GM19455 (cell line): ENCODE measurements at regions not wholly inside any gene's neighbourhood (a gene's known extent, or its start where the extent isn't known, plus 50 kb on each side); places are given as distances from the start of the nearest gene placed in this dataset.
"Not testable (repeated sequence)": the region's sequence is repeated elsewhere in the genome, so short reads cannot be mapped to it uniquely, and the experiment has no call there.

Experiments used
- ATAC-seq: cut with Tn5 transposase; IDR thresholded peaks from one replicate; pipeline ENCODE4 v1.9.1; 2021; ENCODE audit not compliant: unreplicated experiment

DNA sequence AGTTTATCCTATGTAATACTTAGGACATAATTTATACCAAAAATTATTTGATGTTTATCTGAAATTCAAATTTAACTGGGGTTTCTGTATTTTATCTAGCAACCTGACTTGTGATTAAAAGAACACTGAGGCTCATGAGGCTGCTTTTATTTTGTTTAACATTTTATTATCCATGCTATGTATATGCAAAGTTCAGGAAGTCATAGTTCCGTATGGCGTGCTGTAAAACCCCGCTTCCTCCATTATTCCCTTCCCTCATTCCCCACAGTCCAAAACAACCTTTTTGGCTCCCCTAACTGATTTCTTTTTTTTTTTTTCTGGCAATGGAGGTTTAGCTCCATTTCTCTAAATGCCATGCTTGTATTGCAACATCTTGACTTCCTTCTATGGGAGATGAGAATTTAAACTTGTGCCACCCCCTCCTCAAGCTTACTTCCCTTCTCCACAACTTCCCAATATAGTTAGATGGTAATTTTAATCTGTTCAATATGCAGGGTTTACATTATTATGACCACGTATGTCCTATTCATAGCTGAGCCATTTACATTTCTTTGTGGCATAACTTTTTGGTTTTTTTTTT is 138.0 kb upstream of the DNAH14 start:
- no peak for ATAC-seq

DNA sequence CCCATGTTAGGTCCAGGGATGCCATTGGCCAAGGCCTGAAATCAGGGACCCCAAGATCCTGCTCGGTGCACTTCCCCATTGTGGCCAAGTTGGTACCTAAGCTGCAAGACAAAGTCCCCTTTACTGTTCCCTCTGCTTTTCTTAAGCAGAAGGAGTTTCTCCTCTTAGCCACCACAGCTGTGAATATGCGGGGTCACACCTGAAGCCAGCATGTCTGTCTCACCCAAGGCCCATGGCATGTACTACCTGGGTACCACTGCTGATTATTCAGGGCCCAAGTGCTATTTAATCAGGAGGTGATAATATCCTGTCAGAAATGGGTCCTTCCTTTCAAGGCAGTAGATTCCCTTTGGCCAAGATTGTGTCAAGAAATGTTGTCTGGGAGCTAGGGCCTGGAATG is 133.9 kb upstream of the DNAH14 start:
- ATAC-seq: no peak

DNA sequence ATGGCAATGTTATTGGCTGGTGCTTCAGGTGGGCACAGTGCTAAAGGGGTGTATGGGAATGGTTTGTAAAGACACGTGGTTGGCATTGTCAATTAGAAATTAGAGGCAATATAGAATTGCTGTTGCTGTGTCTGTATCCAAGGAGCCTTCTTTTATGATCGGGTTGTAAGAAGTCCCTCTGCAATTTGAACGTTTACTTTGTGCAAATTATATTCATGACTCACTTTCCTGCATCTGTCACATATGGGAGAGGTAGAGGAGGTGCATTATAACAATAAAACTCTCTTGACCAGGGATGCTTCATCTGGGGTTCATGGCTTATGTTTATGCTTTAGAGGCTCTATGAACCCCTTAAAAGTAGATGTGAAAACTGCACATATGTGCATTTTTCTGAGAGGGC is 130.4 kb upstream of the DNAH14 start:
- ATAC-seq: no peak

DNA sequence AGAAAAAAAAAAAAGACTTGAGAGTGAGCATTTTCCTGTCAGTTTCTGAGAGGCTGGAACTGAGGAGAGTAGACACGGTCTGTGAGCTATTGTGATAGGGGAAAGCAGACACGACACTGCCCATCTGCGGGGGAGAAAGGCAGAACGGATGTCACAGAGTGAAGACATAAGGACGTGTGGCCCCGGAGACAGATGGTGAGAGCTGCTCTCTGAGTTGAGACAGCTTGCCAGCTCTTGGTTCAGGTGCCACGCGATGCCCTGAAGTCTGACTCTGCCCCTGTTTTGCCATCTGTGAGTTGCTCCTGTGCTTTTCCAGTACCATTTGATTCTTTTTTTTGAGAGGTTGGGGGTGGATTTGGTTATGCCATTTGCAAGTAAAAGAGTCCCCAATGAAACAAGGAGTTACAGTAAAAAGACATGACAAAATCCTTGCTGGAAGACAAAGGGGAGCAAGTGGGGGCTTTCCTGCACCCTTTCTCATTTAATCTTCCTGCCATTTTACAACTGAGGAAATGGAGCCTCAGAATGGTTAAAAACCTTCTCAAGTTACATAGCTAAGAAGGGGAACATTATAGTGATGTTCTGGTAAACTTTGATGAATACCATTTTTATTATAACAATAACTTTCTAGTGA is 128.9 kb upstream of the DNAH14 start:
- no peak for ATAC-seq

DNA sequence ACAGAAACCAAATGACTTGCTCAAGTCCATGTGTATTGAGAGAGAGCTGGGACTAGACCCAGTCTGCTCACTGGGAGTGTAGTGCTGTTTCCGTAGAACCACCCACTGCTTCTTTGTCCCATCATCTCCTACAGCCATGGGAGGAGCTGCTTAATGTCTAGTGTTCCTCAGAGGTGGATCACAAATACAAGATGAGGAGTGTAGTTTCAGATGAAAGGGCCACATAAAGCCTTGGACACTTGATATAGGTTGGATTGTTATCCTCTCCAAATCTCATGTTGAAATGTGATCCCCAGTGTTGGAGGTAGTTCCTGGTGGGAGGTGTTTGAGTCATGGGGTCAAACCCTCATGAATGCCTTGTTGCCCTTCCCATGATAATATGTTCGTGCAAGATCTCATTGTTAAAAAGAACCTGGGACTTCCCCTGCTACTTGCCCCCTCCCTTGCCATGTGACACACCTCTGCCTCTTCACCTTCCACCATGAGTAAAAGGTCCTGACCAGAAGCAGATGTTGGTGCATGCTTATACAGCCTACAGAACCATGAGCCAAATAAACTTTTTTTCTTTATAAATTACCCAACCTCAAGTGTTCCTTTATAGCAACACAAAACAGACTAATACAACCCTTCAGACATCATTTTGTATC is 127.5 kb upstream of the DNAH14 start:
- ATAC-seq: no peak

DNA sequence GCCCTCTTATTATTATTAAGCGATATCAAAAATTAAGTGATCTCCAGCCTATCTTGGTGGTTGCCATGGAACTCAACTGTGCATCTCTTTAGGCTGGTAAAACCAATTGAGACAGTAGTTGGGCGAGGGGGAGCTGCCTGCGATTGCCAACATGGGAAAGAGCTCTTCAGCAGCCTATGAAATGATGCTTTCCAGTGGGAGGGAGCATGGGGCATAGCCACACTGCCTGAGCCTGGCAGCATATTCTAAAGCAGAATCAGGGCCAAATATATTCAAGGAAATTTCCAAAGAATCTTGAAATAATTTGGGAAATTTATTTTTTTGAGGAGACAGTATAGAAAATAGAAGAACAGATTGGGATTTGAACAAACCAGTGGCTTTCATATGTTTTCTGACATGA is 126.9 kb upstream of the DNAH14 start:
- no peak for ATAC-seq

GRCh38 chr1:224804220-224804619 is 125.3 kb upstream of the DNAH14 start:
- ATAC-seq: no peak

GRCh38 chr1:224805889-224806288 is 123.6 kb upstream of the DNAH14 start:
- ATAC-seq: no peak

DNA sequence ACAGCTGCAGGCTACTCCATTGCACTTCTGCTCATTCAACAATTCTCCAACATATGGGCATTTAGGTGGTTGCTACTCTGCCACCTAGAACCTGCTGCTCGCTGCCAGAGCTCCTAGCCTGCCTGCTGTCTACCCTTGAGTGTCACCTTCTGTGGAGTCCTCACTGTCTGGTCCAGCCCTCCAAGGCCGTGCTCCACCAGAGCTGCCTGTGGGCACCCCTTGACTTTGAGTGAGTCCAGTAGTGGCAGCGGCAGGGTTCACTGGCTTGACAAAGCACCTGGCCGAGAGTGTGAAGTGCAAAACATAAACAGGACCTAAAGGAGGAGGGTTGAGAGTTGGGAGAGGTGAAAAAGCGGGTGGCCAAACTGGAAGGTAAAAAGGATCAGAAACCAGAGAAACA is 120.3 kb upstream of the DNAH14 start:
- no peak for ATAC-seq

DNA sequence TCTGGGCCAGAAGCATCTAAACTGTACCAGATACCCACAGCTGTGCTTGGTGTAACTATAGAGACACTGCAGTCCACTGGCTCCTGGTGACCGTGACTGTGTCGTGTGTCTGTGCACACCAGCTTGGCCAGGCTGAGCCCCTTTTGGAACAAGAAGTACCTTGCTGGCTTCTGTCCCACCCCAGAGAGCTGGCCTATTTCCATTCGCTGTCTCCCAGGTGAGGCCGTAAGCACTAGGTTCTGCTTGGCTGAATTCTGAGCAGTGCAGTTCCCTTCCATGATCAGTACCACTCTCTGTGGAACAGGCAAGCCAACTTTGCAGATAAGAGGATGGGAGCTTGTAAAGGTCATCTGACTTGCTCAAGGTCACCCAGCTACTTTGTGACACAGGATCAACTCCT is 119.9 kb upstream of the DNAH14 start:
- ATAC-seq: no peak

DNA sequence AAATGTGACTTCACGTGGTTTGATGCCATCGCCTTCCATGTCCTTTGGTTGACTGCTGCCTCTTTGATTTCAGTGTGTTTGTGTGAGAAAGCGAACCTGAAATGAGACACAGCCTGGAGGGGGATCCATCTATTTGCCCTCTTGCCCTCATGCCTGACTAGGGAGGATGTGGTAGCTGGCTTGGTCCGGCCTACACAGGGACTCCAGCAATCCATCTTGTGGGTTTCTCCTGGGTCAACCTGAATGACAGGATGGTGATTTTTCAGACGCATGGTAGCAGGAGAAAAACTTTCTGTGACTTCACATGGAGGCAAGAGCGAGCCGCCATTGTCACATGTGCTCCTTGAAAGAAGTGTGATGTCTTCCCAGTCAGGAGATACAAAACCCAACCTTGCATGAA is 117.9 kb upstream of the DNAH14 start:
- no peak for ATAC-seq

DNA sequence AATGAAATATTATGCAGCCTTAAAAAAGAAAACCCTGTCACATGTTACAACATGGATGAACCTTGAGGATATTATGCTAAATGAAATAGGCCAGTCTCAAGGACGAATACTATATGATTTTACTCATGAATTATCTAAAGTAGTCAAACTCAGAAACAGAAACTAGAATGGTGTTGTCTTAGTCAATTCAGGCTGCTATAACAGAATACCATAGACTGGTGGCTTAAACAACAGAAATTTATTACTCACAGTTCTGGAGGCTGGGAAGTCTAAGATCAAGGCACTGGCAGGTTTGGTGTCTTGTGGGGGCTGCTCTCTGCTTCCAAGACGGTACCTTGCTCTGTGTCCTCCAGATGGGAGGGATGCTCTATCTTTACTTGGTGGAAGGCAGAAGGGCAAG is 113.8 kb upstream of the DNAH14 start:
- no peak for ATAC-seq

- no peak for ATAC-seq
Observed at GRCh38 chr1:224816062-224816461, 113.4 kb upstream of the DNAH14 start.

DNA sequence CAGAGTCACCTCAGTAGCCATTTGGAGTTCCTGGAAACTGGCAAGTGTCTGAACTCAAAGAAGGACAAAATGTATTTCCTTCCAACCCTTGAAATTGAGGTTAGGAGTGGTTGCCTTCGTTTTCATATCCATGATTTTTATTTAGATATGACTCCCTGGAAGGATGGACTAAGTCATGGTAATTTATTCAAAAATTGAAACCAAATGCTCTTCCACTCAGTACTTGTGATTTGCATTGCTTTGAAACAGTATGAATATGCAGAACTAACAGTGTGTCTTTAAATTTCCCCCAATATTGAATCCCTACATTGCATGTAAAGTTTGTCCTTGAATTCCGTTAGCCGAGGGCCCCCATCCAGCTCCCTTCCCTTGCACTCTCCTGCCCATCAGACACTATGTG is 112.1 kb upstream of the DNAH14 start:
- no peak for ATAC-seq

- ATAC-seq: no peak
Observed at GRCh38 chr1:224819861-224820260, 109.6 kb upstream of the DNAH14 start.

DNA sequence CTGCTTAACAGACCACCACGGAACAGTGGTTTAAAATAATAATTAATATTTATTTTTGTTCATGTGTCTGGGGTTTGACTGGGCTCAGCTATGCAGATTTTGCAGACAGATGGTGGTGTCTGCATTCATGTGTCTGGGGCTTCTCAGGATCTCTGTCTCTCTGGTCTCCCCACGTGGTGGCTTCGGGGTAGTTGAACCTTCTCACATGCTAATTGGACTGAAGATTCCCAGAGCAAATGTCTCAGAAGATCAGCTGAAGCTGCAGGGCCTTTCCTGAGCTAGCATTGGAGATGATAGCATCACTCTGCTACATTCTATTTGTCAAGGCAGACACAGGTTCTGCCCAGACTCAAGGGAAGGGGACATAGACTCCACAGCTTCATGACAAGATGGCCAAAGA is 109.1 kb upstream of the DNAH14 start:
- no peak for ATAC-seq

GRCh38 chr1:224821751-224822150 is 107.7 kb upstream of the DNAH14 start:
- ATAC-seq: not testable (repeated sequence)

DNA sequence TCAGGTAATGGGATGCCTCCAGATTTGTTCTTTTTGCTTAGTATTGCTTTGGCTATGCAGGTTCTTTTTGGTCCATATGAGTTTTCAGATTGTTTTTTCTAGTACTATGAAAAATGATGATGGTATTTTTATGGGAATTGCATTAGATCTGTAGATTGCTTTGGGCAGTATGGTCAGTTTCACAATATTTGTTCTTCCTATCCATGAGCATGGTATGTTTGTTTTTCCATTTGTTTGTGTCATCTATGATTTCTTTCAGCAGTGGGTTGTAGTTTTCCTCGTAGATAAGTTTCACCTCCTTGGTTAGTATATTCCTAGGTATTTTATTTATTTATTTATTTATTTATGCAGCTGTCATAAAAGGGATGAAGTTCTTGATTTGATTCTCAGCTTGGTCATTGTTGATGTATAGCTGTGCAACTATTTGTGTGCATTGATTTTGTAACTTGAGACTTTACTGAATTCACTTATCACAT is 103.9 kb upstream of the DNAH14 start:
- ATAC-seq: no peak

GRCh38 chr1:224828691-224829090 is 100.8 kb upstream of the DNAH14 start:
- ATAC-seq: no peak

DNA sequence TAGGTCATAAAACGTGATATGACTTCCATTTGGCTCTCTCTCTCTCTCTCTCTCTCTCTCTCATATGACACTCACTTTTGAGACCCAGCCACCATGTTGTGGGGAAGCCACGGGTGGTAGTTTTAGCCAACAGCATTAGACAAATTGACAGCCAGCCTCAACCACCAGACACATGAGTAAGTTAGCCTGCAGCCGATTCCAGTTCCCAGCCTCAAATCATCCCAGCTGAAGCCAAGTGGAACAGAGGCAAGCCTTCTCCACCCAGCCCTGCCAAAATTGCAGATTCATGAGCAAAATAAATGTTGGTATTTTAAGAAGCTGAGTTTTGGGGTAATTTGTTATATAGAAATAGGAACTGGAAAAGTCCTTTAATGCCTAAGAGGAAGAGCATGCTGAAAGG is 98.0 kb upstream of the DNAH14 start:
- ATAC-seq: no peak

DNA sequence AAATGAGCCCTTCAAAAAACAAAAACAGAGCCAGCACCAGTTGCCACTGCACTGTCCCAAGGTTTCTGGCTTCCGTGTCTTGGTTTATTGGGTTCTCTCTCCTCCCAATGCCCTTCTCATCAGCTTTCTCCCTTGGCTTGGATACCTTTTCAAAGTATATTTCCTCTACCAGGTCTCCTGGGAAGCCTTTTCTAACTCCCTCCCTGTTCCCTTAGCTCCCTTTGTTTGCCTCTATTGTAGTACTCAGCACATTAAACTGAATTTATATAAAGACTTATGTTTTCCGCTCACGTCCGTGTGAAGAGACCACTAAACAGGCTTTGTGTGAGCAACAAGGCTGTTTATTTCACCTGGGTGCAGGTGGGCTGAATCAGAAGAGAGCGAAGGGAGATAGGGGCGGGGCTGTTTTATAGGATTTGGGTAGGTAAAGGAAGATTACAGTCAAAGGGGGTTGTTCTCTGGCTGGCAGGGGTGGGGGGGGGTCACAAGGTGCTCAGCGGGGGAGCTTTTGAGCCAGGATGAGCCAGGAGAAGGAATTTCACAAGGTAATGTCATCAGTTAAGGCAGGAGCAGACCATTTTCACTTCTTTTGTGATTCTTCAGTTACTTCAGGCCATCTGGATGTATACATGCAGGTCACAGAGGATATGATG is 89.7 kb upstream of the DNAH14 start:
- ATAC-seq: not testable (repeated sequence)

DNA sequence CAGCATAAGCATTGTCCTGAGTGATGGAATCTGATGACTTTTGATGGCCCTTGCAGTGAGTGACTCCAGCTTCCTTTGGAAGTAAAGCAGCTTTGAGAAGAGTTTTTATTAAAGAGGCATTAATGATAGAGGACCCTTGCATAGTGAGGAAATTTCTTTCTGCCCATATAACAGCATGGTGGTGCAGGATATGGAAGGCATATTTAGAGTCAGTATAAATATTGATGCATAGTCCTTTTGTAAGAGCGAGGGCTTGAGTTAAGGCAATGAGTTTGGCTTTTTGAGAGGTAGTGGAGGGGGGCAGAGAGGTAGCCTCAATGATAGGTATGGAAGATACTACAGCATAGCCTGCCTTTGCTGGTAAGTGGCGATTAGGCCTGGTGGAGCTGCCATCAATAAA is 87.7 kb upstream of the DNAH14 start:
- not testable (repeated sequence) for ATAC-seq
